Cardiac muscle cell (in vitro differentiated cells and primary cell): ENCODE measurements at regions not wholly inside any gene's neighbourhood (a gene's known extent, or its start where the extent isn't known, plus 50 kb on each side); places are given as distances from the start of the nearest gene placed in this dataset.
A peak's percentile ranks its signal among the peaks of the same experiment; 100 is the strongest.

ENCODE experiments used
- DNase-seq, 2 donors: peaks; one replicate each; pipeline versions ENCODE4 v3.0.0 to v3.0.0-alpha.2; 2010 to 2017; ENCODE audit warnings: low read depth in 1 of 2, low spot score in 1 of 2
- H3K27ac ChIP-seq: fragments of 200-600 bp; sonication (generic); 2 replicates; pipeline ENCODE4 v1.5.1; 2016
- H3K27me3 ChIP-seq: fragments of 200-600 bp; sonication (generic); 2 replicates; pipeline ENCODE4 v1.6.0; 2016; ENCODE audit warnings: control low read depth
- H3K36me3 ChIP-seq: fragments of 200-600 bp; sonication (generic); 2 replicates; pipeline ENCODE4 v1.5.1; 2016; ENCODE audit warnings: control low read depth
- H3K4me1 ChIP-seq: fragments of 200-600 bp; sonication (generic); 2 replicates; pipeline ENCODE4 v1.8.1; 2017; ENCODE audit warnings: low read depth, mild to moderate bottlenecking, mixed run types
- H3K4me3 ChIP-seq: fragments of 200-600 bp; sonication (generic); 2 replicates; pipeline ENCODE4 v1.5.1; 2016; ENCODE audit warnings: mild to moderate bottlenecking
- H3K9me3 ChIP-seq: fragments of 200-600 bp; sonication (generic); 2 replicates; pipeline ENCODE4 v1.5.1; 2017; ENCODE audit warnings: low read depth, mild to moderate bottlenecking, control low read depth
- TF ChIP-seq, protein P1 (sequence below): IDR thresholded peaks from 2 replicates; pipeline ENCODE4 v1.5.1; 2012; ENCODE audit warnings: low read depth, mild to moderate bottlenecking, low read length

DNA sequence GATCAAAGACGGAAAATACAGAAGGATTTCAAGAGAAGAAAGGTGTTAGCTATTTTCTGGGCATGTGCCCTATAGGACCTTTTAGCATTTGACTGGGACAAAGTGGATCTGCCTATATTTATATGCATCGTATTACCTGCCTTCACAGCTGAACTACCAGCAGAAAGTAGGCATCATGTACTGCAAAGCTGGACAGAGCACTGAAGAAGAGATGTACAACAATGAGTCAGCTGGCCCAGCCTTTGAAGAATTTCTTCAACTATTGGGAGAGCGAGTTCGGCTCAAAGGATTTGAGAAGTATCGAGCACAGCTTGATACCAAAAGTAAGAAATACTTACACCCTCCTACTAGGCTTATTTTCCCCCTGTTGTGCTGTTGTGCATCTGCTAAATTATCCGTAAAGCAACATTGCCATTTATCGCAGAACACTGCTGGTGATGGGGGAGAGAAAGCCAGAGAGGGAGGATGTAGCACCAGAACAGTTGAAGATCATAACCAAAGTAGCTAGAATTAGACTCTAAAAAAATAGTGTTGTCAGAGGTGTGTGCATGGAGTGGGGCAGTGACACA lies 282.0 kb upstream of the RGS6 start:
- DNase-seq: no peak
- Histone ChIP-seq H3K4me1 (peaks cover 7% of the 10 kb centered on the region), H3K9me3 (no peaks in the 10 kb centered on the region), H3K4me3 (no peak overlapping the region), H3K27me3 (no peaks in the 10 kb centered on the region), H3K36me3 (no peaks in the 10 kb centered on the region), H3K27ac (no peak overlapping the region)
- TF ChIP-seq, protein P1, sequence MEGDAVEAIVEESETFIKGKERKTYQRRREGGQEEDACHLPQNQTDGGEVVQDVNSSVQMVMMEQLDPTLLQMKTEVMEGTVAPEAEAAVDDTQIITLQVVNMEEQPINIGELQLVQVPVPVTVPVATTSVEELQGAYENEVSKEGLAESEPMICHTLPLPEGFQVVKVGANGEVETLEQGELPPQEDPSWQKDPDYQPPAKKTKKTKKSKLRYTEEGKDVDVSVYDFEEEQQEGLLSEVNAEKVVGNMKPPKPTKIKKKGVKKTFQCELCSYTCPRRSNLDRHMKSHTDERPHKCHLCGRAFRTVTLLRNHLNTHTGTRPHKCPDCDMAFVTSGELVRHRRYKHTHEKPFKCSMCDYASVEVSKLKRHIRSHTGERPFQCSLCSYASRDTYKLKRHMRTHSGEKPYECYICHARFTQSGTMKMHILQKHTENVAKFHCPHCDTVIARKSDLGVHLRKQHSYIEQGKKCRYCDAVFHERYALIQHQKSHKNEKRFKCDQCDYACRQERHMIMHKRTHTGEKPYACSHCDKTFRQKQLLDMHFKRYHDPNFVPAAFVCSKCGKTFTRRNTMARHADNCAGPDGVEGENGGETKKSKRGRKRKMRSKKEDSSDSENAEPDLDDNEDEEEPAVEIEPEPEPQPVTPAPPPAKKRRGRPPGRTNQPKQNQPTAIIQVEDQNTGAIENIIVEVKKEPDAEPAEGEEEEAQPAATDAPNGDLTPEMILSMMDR: no peak

DNA sequence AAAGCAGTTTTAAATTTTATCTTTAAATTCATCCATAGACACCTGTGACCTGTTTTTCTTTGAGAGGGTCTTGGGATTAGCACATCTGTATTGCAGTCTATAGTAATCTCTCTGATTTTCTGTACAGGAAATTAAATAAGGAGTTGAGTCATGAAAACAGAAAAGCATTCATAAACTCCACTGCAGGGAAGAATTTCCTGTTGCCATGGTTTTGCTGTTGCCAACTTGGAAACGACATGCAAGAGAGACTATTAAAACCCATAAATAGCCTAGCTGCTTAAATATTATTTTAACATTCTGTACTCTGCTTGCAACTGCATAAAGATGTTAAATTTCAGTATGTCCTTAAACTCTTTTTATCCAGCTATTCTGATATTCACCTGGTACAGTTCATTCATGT lies 281.0 kb upstream of the RGS6 start:
- Histone ChIP-seq H3K9me3 (no peaks in the 10 kb centered on the region), H3K4me1 (peaks cover 13% of the 10 kb centered on the region), H3K27me3 (no peaks in the 10 kb centered on the region), H3K4me3 (no peak overlapping the region), H3K36me3 (no peaks in the 10 kb centered on the region), H3K27ac (no peak overlapping the region)
- TF ChIP-seq, protein P1: no peak
- DNase-seq: peak in 1 of 2 donors; percentile 91

DNA sequence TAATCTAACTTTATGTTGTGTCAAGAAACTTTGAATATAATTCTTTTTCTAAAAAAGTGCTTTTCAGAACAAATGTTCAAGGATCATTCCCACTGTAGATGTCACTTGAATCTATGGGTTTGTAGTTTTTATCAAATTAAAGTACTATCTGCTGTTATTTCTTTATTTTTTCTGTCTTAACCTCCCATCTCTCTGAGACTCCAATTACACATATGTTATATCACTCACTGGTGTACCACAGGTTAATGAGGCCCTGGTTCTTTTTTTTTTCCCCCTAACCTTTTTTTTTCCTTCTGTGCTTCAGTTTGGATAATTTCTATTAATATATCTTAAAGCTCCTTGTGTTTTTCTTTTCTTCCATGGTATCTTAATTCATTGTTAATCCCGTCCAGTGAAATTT lies 279.9 kb upstream of the RGS6 start:
- H3K9me3 ChIP-seq: no peaks in the 10 kb centered on the region
- peaks cover 17% of the 10 kb centered on the region for H3K4me1 ChIP-seq
- no peak overlapping the region for H3K4me3 ChIP-seq
- H3K27ac ChIP-seq: no peak overlapping the region
- H3K27me3 ChIP-seq: no peaks in the 10 kb centered on the region
- H3K36me3 ChIP-seq: no peaks in the 10 kb centered on the region
- TF ChIP-seq, protein P1: no peak
- DNase-seq: no peak

DNA sequence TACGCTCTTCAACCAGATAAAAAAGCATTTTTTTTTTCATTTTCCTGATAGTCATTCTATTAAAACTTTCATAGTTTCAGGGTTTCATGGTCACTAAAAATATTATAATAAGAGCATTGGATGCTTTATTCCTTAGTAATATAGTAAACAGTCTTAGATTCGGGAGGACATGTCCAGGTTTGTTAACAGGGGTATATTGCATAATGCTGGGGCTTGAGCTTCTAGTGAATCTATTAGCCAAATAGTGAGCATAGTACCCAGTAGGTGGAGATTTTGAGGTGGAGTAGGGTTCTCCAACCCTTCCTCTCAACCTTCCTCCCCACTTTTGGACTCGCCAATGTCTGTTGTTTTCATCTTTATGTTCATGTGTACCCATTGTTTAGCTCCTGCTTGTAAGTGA lies 277.4 kb upstream of the RGS6 start:
- TF ChIP-seq, protein P1: no peak
- Histone ChIP-seq H3K4me1 (peaks cover 22% of the 10 kb centered on the region), H3K27me3 (no peaks in the 10 kb centered on the region), H3K27ac (no peak overlapping the region), H3K36me3 (no peaks in the 10 kb centered on the region), H3K4me3 (no peak overlapping the region), H3K9me3 (no peaks in the 10 kb centered on the region)
- DNase-seq: no peak

DNA sequence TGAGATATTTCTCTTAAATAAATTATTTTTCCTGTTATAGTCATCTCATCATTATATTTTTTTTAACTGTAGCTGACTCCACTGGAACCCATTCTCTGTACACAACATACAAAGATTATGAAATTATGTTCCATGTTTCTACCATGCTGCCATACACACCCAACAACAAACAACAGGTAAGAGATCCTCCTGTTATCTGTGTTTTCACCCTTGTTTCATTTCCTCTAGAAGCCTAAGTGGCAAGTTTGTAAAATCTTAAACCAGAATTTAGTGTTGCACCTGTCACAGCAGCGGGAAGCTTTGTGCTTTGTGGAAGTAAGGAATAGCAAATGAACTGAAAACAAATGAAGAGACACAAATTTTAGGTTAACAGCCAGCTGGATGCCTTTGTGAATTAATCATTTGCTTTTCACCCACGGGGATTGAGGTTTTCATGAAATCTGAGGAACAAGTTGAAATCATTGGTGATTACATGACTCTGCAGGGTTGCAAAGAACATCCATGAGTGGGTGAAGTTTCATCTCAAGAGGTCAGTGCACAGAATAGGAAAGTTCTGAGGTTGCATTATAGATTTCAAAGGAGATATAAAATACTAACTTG lies 273.9 kb upstream of the RGS6 start:
- DNase-seq: peak in 1 of 2 donors; percentile 22
- H3K4me1 ChIP-seq: peaks cover 22% of the 10 kb centered on the region
- H3K9me3 ChIP-seq: no peaks in the 10 kb centered on the region
- no peak overlapping the region for H3K4me3 ChIP-seq
- H3K36me3 ChIP-seq: no peaks in the 10 kb centered on the region
- no peaks in the 10 kb centered on the region for H3K27me3 ChIP-seq
- H3K27ac ChIP-seq: no peak overlapping the region
- TF ChIP-seq, protein P1: no peak

DNA sequence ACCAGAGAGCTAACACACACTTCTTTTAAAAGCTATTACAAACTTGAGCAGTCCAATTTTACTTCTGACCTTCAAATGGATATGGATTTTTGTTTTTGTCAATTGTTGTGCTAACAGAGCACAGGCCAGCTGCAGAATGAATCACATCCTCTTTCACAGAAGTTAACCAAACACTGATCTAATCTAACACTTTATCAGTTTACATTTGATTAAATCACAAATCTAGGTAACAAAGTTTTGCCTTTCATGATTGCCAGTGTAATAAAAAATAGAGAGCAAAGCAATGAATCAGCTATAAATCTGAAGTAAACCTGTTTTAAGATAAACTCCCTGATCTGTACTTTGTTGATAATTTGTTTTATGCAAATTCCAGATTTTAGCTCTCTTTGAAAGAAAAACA lies 273.1 kb upstream of the RGS6 start:
- no peak for DNase-seq
- TF ChIP-seq, protein P1: no peak
- Histone ChIP-seq H3K4me3 (no peak overlapping the region), H3K36me3 (no peaks in the 10 kb centered on the region), H3K9me3 (no peaks in the 10 kb centered on the region), H3K27me3 (no peaks in the 10 kb centered on the region), H3K27ac (no peak overlapping the region), H3K4me1 (peaks cover 22% of the 10 kb centered on the region)
